ENCODE measurements at regions not wholly inside any gene's neighbourhood (a gene's known extent, or its start where the extent isn't known, plus 50 kb on each side); places are given as distances from the start of the nearest gene placed in this dataset.

GRCh38 chr7:86431761-86432160, 211.9 kb upstream of the GRM3 start:
- intact Hi-C loops (cut with micrococcal nuclease) = no loop called here
- RAD21 ChIA-PET (ENCODE audit: low non-redundant PET in 1 of 2, low total read pairs in 2 of 2, uncharacterized antibody in 2 of 2, unreplicated experiment in 2 of 2) = no interaction called here
- Histone ChIP-seq H2AFZ (ENCODE audit: low read depth, low read length, poor library complexity, severe bottlenecking) (no peak overlapping the region), H3K27me3 (ENCODE audit: insufficient read depth, low read length) (no peaks in the 10 kb centered on the region), H3K9ac (ENCODE audit: low read length) (no peak overlapping the region), H3K36me3 (ENCODE audit: control insufficient read depth in 1 of 2, insufficient read depth in 2 of 2, low read length in 2 of 2) (no peaks in the 10 kb centered on the region), H3K4me3 (replicated peaks in 1 of 2; ENCODE audit: low read depth in 1 of 2, low read length in 2 of 2) (no peak overlapping the region), H3K79me2 (ENCODE audit: insufficient read depth, low read length) (no peaks in the 10 kb centered on the region), H4K20me1 (ENCODE audit: insufficient read depth) (no peaks in the 10 kb centered on the region), H3K9me3 (ENCODE audit: control insufficient read depth in 1 of 2, insufficient read depth in 1 of 2, low read depth in 1 of 2, low read length in 2 of 2) (no peaks in the 10 kb centered on the region), H3K4me2 (ENCODE audit: low read length) (no peak overlapping the region), H3K9me2 (ENCODE audit: insufficient read depth) (no peaks in the 10 kb centered on the region), H3K27ac (ENCODE audit: low read depth, low read length) (no peak overlapping the region), H3K4me1 (ENCODE audit: control insufficient read depth in 1 of 2, insufficient read depth in 2 of 2, low read length in 2 of 2) (no peaks in the 10 kb centered on the region)
- DNase-seq (ENCODE audit: low read depth, low spot score) (no peak), ATAC-seq (no peak)
- no TSS peak for BruUV-seq (replicated peaks)
- CTCF ChIA-PET = no interaction called here
- POLR2A ChIA-PET = no interaction called here
- TF ChIP-seq EGR1 (IDR thresholded peaks at IDR 0.05; ENCODE audit: low read depth) (no peak), CBX3 (IDR thresholded peaks at IDR 0.05; ENCODE audit: low read depth) (no peak), POLR2A (IDR thresholded peaks at IDR 0.05; ENCODE audit: borderline replicate concordance, extremely low read depth, insufficient read depth, insufficient read length) (no peak), JUND (IDR thresholded peaks at IDR 0.05) (no peak), YY1 (IDR thresholded peaks at IDR 0.05; ENCODE audit: extremely low read depth, insufficient replicate concordance, low read depth, low read length) (no peak), TCF7L2 (IDR thresholded peaks at IDR 0.05; ENCODE audit: borderline replicate concordance, extremely low read depth, insufficient read depth, insufficient read length) (no peak), POLR2AphosphoS5 (IDR thresholded peaks at IDR 0.05; ENCODE audit: low read depth, low read length) (no peak), ELF1 (IDR thresholded peaks at IDR 0.05; ENCODE audit: borderline replicate concordance, low read depth) (no peak), SP1 (IDR thresholded peaks at IDR 0.05; ENCODE audit: low read depth) (no peak), EZH2 (IDR thresholded peaks at IDR 0.05) (no peak), SIN3A (IDR thresholded peaks at IDR 0.05; ENCODE audit: low read depth) (no peak)
- TF ChIP-seq, protein P1, sequence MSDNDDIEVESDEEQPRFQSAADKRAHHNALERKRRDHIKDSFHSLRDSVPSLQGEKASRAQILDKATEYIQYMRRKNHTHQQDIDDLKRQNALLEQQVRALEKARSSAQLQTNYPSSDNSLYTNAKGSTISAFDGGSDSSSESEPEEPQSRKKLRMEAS (IDR thresholded peaks at IDR 0.05) = no peak
- TF ChIP-seq, protein P2, sequence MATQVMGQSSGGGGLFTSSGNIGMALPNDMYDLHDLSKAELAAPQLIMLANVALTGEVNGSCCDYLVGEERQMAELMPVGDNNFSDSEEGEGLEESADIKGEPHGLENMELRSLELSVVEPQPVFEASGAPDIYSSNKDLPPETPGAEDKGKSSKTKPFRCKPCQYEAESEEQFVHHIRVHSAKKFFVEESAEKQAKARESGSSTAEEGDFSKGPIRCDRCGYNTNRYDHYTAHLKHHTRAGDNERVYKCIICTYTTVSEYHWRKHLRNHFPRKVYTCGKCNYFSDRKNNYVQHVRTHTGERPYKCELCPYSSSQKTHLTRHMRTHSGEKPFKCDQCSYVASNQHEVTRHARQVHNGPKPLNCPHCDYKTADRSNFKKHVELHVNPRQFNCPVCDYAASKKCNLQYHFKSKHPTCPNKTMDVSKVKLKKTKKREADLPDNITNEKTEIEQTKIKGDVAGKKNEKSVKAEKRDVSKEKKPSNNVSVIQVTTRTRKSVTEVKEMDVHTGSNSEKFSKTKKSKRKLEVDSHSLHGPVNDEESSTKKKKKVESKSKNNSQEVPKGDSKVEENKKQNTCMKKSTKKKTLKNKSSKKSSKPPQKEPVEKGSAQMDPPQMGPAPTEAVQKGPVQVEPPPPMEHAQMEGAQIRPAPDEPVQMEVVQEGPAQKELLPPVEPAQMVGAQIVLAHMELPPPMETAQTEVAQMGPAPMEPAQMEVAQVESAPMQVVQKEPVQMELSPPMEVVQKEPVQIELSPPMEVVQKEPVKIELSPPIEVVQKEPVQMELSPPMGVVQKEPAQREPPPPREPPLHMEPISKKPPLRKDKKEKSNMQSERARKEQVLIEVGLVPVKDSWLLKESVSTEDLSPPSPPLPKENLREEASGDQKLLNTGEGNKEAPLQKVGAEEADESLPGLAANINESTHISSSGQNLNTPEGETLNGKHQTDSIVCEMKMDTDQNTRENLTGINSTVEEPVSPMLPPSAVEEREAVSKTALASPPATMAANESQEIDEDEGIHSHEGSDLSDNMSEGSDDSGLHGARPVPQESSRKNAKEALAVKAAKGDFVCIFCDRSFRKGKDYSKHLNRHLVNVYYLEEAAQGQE (IDR thresholded peaks at IDR 0.05; ENCODE audit: low read depth) = no peak
